NCI-H2081 (cell line): ENCODE measurements at regions not wholly inside any gene's neighbourhood (a gene's known extent, or its start where the extent isn't known, plus 50 kb on each side); places are given as distances from the start of the nearest gene placed in this dataset.

Source experiments
- DNase-seq, 2 experiments: peaks; one replicate each; lab custom pipeline; 2025; lab: John Stamatoyannopoulos, UW

DNA sequence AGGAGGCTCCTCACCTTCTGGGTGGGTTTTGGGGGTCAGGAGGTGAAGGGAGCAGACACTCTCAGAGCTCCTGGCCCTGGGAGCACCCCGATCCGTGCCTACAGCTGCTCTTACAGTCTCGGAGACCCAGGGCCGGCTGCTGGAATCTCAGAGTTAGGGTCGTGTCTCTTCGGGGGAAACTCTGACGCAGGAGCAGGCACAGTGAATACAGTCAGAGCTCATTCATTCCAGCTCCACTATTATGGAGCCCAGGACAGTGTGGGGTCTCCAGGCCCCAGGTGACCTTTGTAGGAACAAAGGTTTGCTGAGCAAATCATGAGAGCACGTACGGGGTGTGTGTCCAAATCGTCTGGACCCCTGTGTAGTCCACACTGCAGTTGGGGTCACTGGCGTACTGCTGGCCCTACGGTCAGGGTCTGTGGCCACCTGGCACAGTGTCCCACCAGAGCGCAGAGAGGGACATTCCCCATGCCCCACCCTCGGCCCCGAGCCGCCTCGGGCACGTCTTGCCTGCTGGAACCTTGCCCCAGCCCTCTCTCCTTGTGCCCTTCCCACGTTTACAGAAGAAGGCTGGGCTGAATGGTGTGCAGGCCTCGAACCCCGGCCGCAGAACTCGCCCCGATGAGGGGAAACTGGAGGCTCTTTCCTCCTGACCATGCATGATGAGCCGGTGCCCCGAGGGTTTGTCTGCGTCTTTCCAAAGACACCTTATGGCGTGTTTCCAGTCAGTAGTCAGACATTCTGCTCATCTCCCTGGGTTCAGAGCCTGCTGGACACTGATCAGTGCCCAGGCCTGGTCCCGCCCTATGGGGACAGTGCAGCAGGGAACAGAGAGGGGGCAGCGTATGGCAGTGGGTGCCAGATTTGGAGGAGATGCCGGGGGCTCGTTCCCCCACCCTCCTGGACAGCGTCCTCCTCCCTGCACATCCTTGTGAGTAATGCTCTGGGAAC, 1166.6 kb downstream of the BRD1 start:
- DNase-seq, result no peak

DNA sequence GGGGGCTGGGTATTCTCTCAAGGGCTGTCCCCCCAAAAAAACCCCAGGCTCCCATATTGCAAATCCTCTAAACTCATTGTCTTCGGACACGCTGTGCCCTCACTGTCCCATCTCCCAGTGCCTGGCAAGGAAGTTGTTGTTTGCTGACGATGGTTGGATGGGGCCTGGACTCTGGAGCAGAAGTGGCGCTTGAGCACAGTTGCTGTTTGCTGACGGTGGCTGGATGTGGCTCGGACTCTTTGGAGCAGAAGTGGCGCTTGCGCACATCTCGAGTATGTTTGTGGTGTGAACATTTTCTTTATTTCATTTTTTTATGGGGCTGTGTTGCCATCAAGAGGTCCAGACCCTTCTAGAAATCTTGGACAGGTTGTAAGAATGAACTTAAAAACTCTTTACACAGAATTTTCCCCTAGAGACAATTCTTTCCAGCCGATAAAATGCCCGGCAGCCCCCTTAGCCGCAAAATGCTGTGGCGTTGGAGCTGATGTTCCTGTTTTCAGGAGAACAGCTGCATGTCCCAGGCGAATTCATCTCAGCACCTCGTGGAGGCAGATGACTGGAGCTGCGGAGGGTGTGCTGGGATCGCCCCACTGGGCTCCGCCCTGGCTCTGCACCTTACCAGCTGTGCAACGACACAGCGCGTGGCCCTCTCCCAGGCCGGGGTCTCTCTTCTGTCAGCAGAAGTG, 1167.4 kb downstream of the BRD1 start:
- no peak for DNase-seq

DNA sequence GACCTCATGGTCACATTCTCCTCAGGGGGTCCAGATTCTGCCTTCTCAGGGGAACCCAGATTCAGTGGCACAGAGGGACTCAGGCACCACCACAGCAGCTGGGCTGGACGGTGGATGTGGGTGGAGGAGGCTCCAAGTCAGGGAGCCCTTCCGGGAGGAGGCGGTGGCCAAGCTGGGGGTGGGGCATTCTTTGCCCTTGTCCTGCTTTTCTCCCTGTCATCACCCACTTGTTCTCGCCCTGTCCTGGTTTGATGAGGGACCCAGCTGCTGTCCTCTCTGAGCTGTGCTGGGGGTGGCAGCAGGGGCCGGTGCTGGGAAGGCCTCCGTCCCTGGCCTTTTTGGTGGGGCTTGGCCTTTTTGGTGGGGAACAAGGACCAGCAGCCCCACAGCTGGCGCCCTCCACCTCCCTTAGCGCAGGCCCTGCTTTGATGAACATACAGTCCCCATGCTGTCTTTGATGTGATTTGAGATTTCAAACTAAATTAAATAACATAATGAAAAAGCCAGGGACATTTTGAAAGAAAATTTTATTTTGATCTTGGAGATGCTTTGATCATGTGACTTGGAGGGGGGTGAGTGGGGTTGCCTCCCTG, 1168.2 kb downstream of the BRD1 start:
- no peak for DNase-seq

DNA sequence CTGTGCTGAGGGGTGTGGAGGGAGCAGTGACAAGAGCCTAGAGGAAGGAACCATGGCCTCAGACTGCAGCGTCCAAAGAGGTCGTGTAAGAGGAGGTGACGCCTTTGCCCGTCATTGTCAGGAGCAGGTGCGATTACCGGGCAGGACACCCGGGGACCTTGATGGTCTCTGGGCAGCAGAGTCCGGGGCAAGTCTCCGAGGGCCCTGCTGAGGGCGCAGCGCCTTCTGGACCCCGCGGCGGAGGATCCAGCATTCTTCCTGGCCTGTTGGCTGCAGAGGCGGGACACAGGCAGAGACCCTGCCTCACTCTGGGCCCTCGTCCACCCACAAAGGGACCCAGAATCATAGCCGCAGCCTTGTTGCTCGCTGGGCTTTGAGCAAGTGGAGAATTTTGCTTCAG, 1168.8 kb downstream of the BRD1 start:
- no peak for DNase-seq

DNA sequence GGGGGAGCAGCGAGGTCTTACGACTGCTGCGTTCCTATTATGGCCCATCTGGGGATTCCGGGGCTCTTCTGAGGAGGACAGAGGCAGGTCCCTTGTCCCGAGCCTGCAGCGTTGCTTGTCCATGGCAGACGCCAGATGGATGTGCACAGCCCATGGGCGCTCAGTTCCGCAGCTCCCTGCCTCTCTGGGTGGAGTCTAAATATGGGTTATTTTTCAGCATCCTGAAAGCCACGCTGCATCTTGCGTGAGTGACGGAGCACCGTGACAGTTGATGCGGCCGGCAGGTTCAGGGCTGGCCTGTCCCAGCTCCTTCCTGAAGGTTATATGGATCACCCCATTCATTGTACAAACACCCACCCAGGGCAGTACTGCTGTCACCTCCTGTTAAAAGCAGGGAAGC, 1169.4 kb downstream of the BRD1 start:
- no peak for DNase-seq

DNA sequence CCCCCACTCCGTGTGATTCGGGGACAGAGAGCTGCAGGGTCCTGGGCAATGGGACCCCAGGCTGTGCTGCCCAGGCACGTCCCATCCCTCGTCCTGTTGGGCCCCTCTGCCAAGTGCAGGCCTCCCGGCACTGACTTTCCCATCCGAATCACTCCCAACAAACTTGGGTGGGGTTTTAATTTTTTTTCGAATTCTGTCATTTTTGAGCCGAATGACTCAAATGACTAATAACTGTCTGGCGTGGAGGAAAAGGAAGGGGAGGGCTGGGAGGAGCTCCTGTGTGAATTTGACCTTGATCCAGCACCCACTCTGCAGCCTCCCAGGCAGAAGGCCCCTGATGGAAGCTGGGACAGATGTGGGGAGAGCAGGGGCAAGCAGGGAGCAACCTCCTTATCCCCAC, 1173.2 kb downstream of the BRD1 start:
- no peak for DNase-seq

DNA sequence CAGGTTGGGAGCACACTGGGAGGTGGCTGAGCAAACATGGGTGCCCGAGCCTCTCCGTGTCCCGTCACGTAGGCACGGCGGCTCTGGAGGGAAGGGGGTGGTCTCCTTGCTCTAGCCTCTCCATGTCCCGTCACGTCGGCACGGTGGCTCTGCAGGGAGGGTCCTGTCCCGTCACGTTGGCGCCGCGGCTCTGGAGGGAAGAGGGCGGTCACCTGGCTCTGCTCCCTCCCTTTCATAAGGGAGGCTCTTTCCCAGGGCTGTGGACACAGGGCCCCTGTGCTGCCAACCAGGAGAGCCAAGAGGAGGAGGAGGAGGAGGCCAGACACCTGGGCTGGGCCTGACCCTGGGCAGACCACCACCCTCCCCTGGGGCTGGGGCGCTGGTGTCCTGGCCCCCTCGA, 1173.7 kb downstream of the BRD1 start:
- DNase-seq, result no peak

DNA sequence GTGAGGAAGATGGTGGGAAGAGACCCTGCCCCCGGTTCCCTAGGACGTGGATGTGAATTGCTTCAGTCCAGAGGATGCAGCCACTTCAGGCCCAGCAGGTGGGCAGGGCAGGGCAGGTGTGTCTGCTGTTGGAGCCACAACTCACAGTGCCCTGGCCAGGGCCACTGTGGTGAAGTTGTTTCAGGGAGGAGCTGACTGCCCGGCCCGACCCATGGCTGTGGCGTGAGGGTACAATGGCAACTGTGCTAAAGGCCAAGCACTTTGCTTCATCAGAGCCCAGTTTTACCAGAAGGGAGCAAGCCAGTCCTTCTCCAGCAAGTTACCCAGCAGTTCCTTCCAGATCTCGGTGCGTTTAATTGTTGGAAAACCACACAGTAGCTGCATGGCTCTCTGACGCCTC, 1174.4 kb downstream of the BRD1 start:
- DNase-seq, result no peak

DNA sequence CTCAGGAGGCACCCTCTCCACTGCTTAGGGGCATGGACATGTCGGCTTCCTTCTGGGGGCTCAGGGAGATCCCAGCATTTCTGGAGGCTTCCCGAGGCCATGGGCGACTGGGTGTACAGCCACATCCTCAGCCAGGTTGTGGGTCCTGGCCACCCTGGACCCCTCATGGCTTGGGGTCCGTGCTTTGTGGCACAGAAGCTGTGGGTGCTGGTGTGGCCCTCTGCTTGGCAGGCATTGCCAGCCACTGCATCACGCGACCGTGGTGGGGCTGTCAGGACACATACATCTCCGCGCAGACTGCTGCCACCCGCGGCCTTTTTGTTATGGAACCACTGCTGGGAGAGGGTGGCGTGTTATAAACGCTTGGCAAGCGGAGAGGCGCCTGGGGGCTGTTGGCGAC, 1174.9 kb downstream of the BRD1 start:
- no peak for DNase-seq

DNA sequence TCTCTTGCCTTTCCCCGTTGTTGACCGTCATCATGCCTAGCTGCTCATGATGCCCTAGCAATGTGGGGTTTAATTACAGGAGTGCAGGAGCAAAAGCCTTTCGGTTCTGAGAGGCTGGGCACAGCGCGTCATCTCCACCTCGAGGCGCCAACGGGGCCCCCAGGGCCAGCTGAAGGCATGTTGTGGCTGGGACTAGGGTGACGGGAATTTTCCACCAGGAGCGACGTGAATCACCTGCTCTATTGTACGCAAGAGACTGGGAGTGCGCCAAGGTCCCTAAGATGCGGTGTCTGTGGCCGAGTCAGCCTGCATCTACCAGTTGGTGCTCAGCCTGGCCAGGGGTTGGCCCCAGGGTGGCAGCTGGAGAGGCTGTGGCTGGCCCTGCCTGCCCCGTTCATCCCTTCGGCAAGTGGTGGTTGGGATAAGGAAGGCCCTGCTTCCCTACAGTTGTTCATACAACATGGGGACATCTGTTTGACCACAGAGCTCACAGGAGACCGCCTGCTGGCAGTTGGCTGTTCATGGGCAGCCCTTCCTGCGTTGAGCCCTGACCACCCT, 1175.6 kb downstream of the BRD1 start:
- DNase-seq, result no peak

DNA sequence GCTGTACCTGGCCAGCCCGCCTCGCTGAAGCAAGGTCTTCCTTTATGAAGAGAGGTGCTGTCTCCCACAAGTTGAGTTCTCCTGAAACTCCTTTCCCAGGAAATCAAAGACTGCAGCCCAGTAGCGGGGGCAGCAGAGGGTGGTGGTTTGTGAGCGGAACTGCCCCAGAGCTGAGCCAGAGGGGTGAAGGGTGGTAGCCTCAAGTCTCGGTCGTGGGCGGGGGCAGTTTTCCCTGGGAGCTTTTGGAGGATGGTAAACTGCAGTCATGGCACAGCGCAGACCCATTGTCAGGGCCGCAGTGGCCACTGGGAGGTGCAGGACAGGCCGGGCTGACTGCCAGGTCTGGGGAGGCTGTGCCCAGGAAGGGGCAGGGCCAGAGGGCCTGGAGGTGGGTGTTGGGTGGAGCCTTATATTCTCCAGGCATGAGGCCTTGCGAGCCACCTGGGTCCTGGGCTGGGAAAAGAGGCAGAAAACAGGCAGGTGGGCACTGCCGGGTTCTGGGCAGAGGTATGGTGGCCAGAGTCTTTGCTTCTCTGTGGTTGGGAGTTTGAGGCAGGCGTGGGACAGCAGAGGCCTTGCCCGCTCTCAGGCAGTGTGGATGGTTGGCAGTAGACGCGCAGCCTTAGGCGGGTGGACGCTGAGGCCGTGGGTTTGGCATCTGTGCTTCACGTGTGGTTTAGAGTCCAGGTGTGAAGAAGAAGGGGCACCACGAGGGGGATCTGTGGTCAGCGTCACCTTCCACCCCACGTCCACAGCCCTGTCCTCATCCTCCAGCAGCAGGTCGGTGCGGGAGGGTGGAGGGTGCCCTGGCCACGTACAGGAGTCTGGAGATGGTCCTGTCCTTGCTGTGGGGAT, 1176.4 kb downstream of the BRD1 start:
- no peak for DNase-seq

DNA sequence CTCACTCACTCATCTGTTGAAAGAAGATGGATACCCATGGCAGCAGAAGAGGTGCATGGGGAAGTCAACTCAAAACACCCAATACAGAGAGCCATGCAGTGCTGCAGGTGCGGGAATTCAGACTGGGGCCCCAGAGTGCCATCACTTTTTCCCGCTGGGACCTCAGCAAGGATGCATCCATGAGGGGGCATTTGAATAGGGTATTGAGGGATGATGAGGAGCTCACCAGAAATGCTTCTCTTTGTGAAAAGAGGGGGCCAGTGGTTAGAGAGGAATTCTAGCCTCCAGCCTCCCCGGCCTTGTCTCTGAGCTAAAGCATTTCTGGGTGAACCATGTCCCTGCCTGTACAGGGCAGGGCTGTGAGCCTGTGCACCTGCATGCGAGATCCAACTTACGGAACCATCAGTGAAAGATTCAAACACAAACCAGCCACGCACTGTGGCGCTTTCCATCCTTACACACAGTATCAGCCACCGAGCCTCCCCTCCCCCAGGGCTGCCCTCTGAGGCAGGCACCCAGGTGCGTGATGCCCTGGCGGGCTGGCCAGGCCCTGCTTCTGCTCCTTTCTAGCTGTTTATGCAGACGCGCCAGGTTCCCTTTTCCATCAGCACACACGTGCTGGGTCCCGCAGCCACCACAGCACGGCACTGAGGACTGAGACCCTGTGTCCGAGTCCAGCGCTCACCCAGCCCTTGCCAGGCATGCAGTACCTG, 1177.2 kb downstream of the BRD1 start:
- DNase-seq, result no peak

DNA sequence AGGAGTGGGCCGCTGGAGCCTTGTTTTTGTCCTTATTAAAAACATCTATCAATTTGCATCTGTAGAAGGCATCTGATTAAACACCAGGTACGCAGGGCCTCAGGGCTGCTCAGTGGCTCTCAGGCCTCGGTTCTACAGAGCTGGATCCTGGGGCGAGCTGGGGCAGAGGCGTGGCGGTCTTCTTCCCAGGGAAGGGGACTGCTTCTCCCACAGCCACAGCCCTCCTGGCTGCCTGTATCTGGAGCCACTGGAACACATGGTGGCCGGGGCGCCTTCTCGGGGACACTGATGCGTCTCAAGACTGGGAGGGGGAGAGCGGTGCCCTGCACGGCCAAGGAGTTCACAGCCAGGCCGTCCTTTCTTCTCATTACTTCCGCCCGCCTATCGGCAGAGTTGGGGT, 1178.2 kb downstream of the BRD1 start:
- DNase-seq, result no peak

DNA sequence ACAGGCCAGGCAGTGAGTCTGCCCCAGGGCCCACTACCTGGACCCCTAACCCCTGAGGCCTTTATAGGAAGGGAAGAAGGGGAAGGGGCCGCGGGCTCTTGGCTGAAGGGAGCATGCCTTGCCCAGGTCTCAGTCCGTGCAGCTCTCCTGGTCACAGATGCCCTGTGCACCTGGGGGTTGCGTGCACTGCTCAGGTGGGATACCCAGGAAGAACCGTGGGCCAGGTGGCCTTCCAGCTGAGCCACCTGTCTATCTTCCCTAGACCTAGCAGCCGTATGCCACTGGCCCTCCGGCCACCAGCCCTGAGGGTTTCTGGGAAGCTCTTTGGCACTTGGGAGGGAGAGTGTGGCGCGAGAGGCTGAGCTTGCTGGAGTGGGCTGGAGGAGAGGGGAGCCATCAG, 1178.6 kb downstream of the BRD1 start:
- DNase-seq, result no peak

DNA sequence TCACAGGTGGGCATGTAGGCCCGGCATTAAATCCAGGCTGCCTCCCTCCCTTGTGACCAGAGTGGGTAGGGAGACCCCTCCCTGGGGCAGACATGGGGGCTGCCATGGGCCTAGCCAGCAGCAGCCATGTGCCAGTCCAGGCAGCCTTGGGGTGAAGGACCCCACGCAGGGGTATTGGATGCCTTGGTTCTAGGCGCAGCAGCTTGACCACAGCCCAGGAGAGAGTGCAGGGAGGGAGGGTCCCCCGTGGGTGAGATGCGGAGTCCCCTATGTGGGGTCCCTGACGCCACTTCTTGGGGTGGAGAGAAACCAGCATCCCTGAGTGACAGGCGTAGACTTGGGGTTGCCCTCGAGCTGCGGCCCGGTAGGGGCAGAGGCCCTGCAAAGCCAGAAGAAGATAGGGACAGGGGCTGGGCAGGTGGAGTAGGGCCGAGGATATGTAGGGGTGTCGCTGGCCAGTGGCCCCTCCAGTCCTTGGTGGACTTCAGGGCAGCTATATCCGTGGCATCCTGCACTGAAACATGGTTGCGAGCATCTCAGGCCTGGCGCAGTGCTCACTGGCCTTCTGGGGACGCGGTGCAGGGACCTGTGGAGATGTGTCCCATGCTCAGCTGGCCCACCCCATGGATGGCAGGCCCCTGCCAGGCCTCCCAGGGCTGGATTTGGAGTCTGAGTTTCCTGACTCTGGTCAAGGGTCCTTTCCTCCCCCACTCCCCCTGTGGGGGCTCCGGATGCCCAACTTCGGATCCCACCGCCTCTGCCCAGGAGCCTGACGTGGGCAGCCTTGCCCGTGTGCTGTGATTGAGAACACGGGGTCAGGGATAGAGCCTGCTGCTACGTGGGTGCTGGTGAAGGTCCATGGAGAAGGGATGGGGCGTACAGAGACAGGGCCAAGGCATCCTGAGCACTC, 1179.8 kb downstream of the BRD1 start:
- no peak for DNase-seq

DNA sequence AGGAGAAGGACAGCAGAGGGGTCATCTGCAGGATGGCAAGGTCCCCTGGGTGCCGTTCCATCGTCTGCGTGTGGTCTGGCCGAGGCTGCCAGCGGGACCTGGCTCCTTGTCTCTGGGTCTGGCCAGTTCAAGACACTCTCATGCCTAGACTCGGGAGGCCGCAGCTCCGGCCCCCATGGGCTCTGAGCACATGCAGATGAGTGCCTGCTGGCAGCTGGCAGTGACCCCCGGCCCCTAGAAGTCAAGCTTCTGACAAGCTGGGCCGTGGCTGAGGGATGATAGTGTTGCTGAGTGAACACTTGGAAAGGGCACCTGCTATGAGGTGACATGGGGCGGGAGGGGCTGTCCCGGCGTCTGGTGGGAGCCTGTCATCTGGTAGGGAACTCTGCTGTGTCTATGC, 1180.6 kb downstream of the BRD1 start:
- no peak for DNase-seq

DNA sequence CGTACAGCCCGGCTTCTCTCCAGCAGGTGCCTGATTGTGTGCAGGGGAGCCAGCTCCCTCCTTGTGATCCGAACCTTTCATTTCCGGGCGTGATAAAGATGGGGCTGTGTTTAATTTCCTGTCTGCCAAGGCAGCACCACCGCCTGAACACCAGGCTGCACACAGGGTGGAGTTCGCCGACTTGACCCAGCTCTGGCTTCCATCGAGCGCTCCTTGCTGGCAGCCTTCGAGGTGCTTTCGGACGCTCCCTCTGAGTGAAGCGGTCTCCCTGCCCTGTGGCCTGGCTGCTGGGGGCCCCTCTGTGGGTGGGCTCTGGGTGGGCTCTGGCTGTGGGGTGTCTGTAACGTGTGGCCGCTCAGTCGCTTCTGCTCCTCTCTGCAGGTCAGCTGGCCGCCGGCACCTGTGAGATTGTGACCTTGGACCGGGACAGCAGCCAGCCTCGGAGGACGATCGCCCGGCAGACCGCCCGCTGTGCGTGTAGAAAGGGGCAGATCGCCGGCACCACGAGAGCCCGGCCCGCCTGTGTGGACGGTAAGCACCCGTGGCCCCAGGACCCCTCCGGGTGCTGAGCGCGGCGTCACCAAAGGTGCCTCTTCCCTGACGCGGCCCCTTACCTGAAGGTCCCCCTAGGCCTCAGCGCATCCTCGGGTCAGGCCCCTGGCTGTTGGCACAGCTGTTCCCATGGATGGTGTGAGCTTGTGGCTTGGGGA, 1181.3 kb downstream of the BRD1 start:
- no peak for DNase-seq

DNA sequence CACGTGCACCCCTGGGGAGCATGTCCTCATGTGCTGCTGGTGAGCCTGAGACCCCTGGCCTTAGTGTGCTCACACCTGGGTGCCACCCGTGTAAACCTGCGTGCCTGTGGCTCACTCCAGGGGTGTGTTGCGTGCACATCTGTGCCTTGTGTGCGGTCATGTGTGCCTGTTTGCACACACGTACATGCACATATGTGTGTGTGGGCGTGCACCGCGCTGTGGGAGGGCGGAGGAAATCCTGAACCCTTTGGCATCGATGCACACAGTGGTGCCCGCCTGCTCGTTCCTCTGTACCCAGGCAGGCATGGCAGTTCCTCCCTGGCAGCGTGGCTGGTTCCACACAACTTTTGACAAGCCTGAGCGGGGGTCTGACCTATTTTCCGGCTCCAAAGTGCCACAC, 1181.9 kb downstream of the BRD1 start:
- no peak for DNase-seq

DNA sequence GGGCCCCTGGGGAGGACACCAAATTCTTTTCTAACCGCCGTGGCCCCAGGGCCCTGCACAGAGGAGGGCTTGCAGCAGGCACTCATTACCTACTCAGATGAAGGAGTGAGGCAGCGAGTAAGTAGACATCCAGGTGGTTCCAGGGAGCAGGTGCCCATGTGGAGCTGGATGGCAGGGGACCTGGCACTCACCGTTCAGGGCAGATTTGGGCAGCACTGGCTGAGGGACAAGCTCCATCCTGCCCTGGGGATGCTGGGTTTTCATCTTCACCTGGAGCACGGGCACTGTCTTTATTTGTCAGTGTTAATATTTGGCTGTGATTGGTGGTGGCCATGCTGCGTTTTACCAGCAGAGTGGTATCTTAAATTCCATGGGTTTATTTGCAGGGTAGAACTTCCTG, 1182.7 kb downstream of the BRD1 start:
- DNase-seq, result no peak
